Panc1 (cell line): ENCODE measurements at regions not wholly inside any gene's neighbourhood (a gene's known extent, or its start where the extent isn't known, plus 50 kb on each side); places are given as distances from the start of the nearest gene placed in this dataset.

Source experiments
- CTCF ChIP-seq: fragments of 450-650 bp; IDR thresholded peaks from 2 replicates; pipeline ENCODE4 v1.5.1; 2017; ENCODE audit warnings: mild to moderate bottlenecking
- POLR2AphosphoS5 ChIP-seq: IDR thresholded peaks from 2 replicates; pipeline ENCODE4 v1.6.1; 2012; ENCODE audit warnings: mild to moderate bottlenecking, low read depth, low read length, moderate library complexity
- REST ChIP-seq, 2 experiments: IDR thresholded peaks; 2 replicates each; pipeline ENCODE4 v1.6.1; 2011 to 2012; ENCODE audit warnings: low read depth in 2 of 2, control low read depth in 1 of 2, low read length in 1 of 2, mild to moderate bottlenecking in 1 of 2, moderate library complexity in 1 of 2; ENCODE audit not compliant: insufficient read depth in 1 of 2
- SIN3A ChIP-seq: IDR thresholded peaks from 2 replicates; pipeline ENCODE4 v1.6.1; 2012; ENCODE audit warnings: low read depth, mild to moderate bottlenecking, low read length, moderate library complexity, borderline replicate concordance; ENCODE audit not compliant: insufficient read depth
- TCF7L2 ChIP-seq: IDR thresholded peaks from 2 replicates; pipeline ENCODE4 v1.6.1; 2011; ENCODE audit warnings: mild to moderate bottlenecking, low read depth, low read length, inconsistent platforms

GRCh38 chr1:222062640-222063039 is 320.8 kb upstream of the DUSP10 start:
- TF ChIP-seq CTCF (no peak), POLR2AphosphoS5 (no peak), SIN3A (no peak), REST (IDR thresholded peaks at IDR 0.05; ENCODE audit: insufficient read depth in 1 of 2, low read depth in 2 of 2, low read length in 1 of 2) (no peak), TCF7L2 (no peak)
